GM12892 (cell line): ENCODE measurements at regions not wholly inside any gene's neighbourhood (a gene's known extent, or its start where the extent isn't known, plus 50 kb on each side); places are given as distances from the start of the nearest gene placed in this dataset.

Experiments used
- POLR2A ChIP-seq: IDR thresholded peaks from 2 replicates; pipeline ENCODE4 v1.6.1; 2011; ENCODE audit warnings: low read depth, low read length, control low read depth
- POLR2AphosphoS5 ChIP-seq: IDR thresholded peaks from 2 replicates; pipeline ENCODE4 v1.6.1; 2011; ENCODE audit warnings: low read depth, low read length, control low read depth
- TAF1 ChIP-seq: IDR thresholded peaks from 2 replicates; pipeline ENCODE4 v1.6.1; 2011; ENCODE audit warnings: low read depth, mild to moderate bottlenecking, control low read depth, low read length, borderline replicate concordance

GRCh38 chr12:128140551-128140950 lies 126.4 kb upstream of the TMEM132C start:
- TF ChIP-seq POLR2A, result no peak
- no peak for TF ChIP-seq POLR2AphosphoS5
- no peak for TF ChIP-seq TAF1
